ENCODE measurements at regions not wholly inside any gene's neighbourhood (a gene's known extent, or its start where the extent isn't known, plus 50 kb on each side); places are given as distances from the start of the nearest gene placed in this dataset.

GRCh38 chr3:13147344-13147743 lies 74.1 kb upstream of the IQSEC1 start:
- Histone ChIP-seq H2BK12ac (ENCODE audit: low read length) (no peak overlapping the region), H3K27ac (replicated peaks; ENCODE audit: low read length) (no peak overlapping the region), H2BK5ac (ENCODE audit: low read length) (no peak overlapping the region), H3K4ac (ENCODE audit: low read length) (no peak overlapping the region), H2AK5ac (ENCODE audit: low read depth, low read length) (no peak overlapping the region), H3K4me3 (ENCODE audit: low read length in 2 of 2) (no peak overlapping the region), H3K4me2 (ENCODE audit: insufficient read depth, low read length, poor library complexity, severe bottlenecking) (no peak overlapping the region), H3K23ac (ENCODE audit: low read depth, low read length, poor library complexity) (no peak overlapping the region), H2BK120ac (ENCODE audit: low read depth, low read length) (no peak overlapping the region), H3K18ac (ENCODE audit: low read length) (no peak overlapping the region), H3K9me3 (replicated peaks in 1 of 2; ENCODE audit: control insufficient read depth in 2 of 2, insufficient read depth in 1 of 2, low read depth in 1 of 2, low read length in 2 of 2) (no peaks in the 10 kb centered on the region), H3K14ac (ENCODE audit: low read length) (no peak overlapping the region), H3K4me1 (ENCODE audit: control insufficient read depth in 2 of 2, insufficient read depth in 1 of 2, low read depth in 1 of 2, low read length in 2 of 2) (peaks cover 0 to 5% of the 10 kb centered on the region in 2 donors), H3K36me3 (replicated peaks in 1 of 2; ENCODE audit: control insufficient read depth in 2 of 2, insufficient read depth in 2 of 2, low read length in 2 of 2) (no peaks in the 10 kb centered on the region), H4K91ac (ENCODE audit: low read depth, low read length, poor library complexity) (no peak overlapping the region), H3K27me3 (ENCODE audit: control insufficient read depth in 3 of 3, insufficient read depth in 3 of 3, low read depth in 1 of 3, low read length in 3 of 3) (no peaks in the 10 kb centered on the region), H2AFZ (ENCODE audit: low read length) (no peak overlapping the region), H3K9ac (ENCODE audit: low read depth, low read length, poor library complexity) (no peak overlapping the region), H4K8ac (ENCODE audit: low read depth, low read length) (no peak overlapping the region), H2BK15ac (ENCODE audit: low read length) (no peak overlapping the region), H3K79me1 (ENCODE audit: low read depth, low read length) (no peaks in the 10 kb centered on the region)
- WGBS, 2 donors (ENCODE audit: extremely low coverage in 2 of 2, insufficient read length in 2 of 2, insufficient replicate concordance in 1 of 2) = no CpG with 5 or more reads among the region's 4 CpGs
- DNase-seq (ENCODE audit: low spot score) = no peak

GRCh38 chr3:13146643-13147143 lies 73.5 kb upstream of the IQSEC1 start:
- H3K4me3 ChIP-seq (ENCODE audit: low read length in 2 of 2) = no peak overlapping the region
- H3K36me3 ChIP-seq (replicated peaks in 1 of 2; ENCODE audit: control insufficient read depth in 2 of 2, insufficient read depth in 2 of 2, low read length in 2 of 2) = no peaks in the 10 kb centered on the region
- H2AK5ac ChIP-seq (ENCODE audit: low read depth, low read length) = no peak overlapping the region
- no peak overlapping the region for H3K27ac ChIP-seq (replicated peaks; ENCODE audit: low read length)
- H3K18ac ChIP-seq (ENCODE audit: low read length) = no peak overlapping the region
- H3K14ac ChIP-seq (ENCODE audit: low read length) = no peak overlapping the region
- H2BK120ac ChIP-seq (ENCODE audit: low read depth, low read length) = no peak overlapping the region
- H2BK5ac ChIP-seq (ENCODE audit: low read length) = no peak overlapping the region
- no peak overlapping the region for H3K4ac ChIP-seq (ENCODE audit: low read length)
- H4K8ac ChIP-seq (ENCODE audit: low read depth, low read length) = no peak overlapping the region
- no CpG with 5 or more reads among the region's 9 CpGs for WGBS, 2 donors (ENCODE audit: extremely low coverage in 2 of 2, insufficient read length in 2 of 2, insufficient replicate concordance in 1 of 2)
- H3K9me3 ChIP-seq (replicated peaks in 1 of 2; ENCODE audit: control insufficient read depth in 2 of 2, insufficient read depth in 1 of 2, low read depth in 1 of 2, low read length in 2 of 2) = no peaks in the 10 kb centered on the region
- H3K9ac ChIP-seq (ENCODE audit: low read depth, low read length, poor library complexity) = no peak overlapping the region
- DNase-seq (ENCODE audit: low spot score) = no peak
- no peak overlapping the region for H2BK12ac ChIP-seq (ENCODE audit: low read length)
- H2BK15ac ChIP-seq (ENCODE audit: low read length) = no peak overlapping the region
- no peak overlapping the region for H3K23ac ChIP-seq (ENCODE audit: low read depth, low read length, poor library complexity)
- H3K27me3 ChIP-seq (ENCODE audit: control insufficient read depth in 3 of 3, insufficient read depth in 3 of 3, low read depth in 1 of 3, low read length in 3 of 3) = no peaks in the 10 kb centered on the region
- H3K79me1 ChIP-seq (ENCODE audit: low read depth, low read length) = no peaks in the 10 kb centered on the region
- H2AFZ ChIP-seq (ENCODE audit: low read length) = no peak overlapping the region
- peak overlapping the region; percentile 12 for H3K4me2 ChIP-seq (ENCODE audit: insufficient read depth, low read length, poor library complexity, severe bottlenecking)
- peaks cover 0 to 5% of the 10 kb centered on the region in 2 donors for H3K4me1 ChIP-seq (ENCODE audit: control insufficient read depth in 2 of 2, insufficient read depth in 1 of 2, low read depth in 1 of 2, low read length in 2 of 2)
- no peak overlapping the region for H4K91ac ChIP-seq (ENCODE audit: low read depth, low read length, poor library complexity)

GRCh38 chr3:13145826-13146642 lies 72.8 kb upstream of the IQSEC1 start:
- Histone ChIP-seq H4K8ac (ENCODE audit: low read depth, low read length) (no peak overlapping the region), H3K14ac (ENCODE audit: low read length) (no peak overlapping the region), H3K27me3 (ENCODE audit: control insufficient read depth in 3 of 3, insufficient read depth in 3 of 3, low read depth in 1 of 3, low read length in 3 of 3) (no peaks in the 10 kb centered on the region), H3K23ac (ENCODE audit: low read depth, low read length, poor library complexity) (no peak overlapping the region), H3K79me1 (ENCODE audit: low read depth, low read length) (no peaks in the 10 kb centered on the region), H4K91ac (ENCODE audit: low read depth, low read length, poor library complexity) (no peak overlapping the region), H3K18ac (ENCODE audit: low read length) (no peak overlapping the region), H2BK12ac (ENCODE audit: low read length) (no peak overlapping the region), H3K4ac (ENCODE audit: low read length) (no peak overlapping the region), H3K4me2 (ENCODE audit: insufficient read depth, low read length, poor library complexity, severe bottlenecking) (no peak overlapping the region), H3K27ac (replicated peaks; ENCODE audit: low read length) (no peak overlapping the region), H2AK5ac (ENCODE audit: low read depth, low read length) (no peak overlapping the region), H3K9me3 (replicated peaks in 1 of 2; ENCODE audit: control insufficient read depth in 2 of 2, insufficient read depth in 1 of 2, low read depth in 1 of 2, low read length in 2 of 2) (no peaks in the 10 kb centered on the region), H3K9ac (ENCODE audit: low read depth, low read length, poor library complexity) (no peak overlapping the region), H3K36me3 (replicated peaks in 1 of 2; ENCODE audit: control insufficient read depth in 2 of 2, insufficient read depth in 2 of 2, low read length in 2 of 2) (no peaks in the 10 kb centered on the region), H2BK5ac (ENCODE audit: low read length) (no peak overlapping the region), H3K4me1 (ENCODE audit: control insufficient read depth in 2 of 2, insufficient read depth in 1 of 2, low read depth in 1 of 2, low read length in 2 of 2) (peaks cover 0 to 5% of the 10 kb centered on the region in 2 donors), H2BK15ac (ENCODE audit: low read length) (no peak overlapping the region), H2BK120ac (ENCODE audit: low read depth, low read length) (no peak overlapping the region), H2AFZ (ENCODE audit: low read length) (no peak overlapping the region), H3K4me3 (ENCODE audit: low read length in 2 of 2) (no peak overlapping the region)
- DNase-seq (ENCODE audit: low spot score) = no peak
- no CpG with 5 or more reads among the region's 16 CpGs for WGBS, 2 donors (ENCODE audit: extremely low coverage in 2 of 2, insufficient read length in 2 of 2, insufficient replicate concordance in 1 of 2)

- Histone ChIP-seq H3K27me3 (ENCODE audit: control insufficient read depth in 3 of 3, insufficient read depth in 3 of 3, low read depth in 1 of 3, low read length in 3 of 3) (no peaks in the 10 kb centered on the region), H2AFZ (ENCODE audit: low read length) (no peak overlapping the region), H3K4me3 (ENCODE audit: low read length in 2 of 2) (no peak overlapping the region), H3K79me1 (ENCODE audit: low read depth, low read length) (no peaks in the 10 kb centered on the region), H3K18ac (ENCODE audit: low read length) (no peak overlapping the region), H3K23ac (ENCODE audit: low read depth, low read length, poor library complexity) (no peak overlapping the region), H3K14ac (ENCODE audit: low read length) (no peak overlapping the region), H2BK15ac (ENCODE audit: low read length) (no peak overlapping the region), H2BK12ac (ENCODE audit: low read length) (no peak overlapping the region), H3K9me3 (replicated peaks in 1 of 2; ENCODE audit: control insufficient read depth in 2 of 2, insufficient read depth in 1 of 2, low read depth in 1 of 2, low read length in 2 of 2) (no peaks in the 10 kb centered on the region), H2BK5ac (ENCODE audit: low read length) (no peak overlapping the region), H2AK5ac (ENCODE audit: low read depth, low read length) (no peak overlapping the region), H2BK120ac (ENCODE audit: low read depth, low read length) (no peak overlapping the region), H3K27ac (replicated peaks; ENCODE audit: low read length) (no peak overlapping the region), H3K4me2 (ENCODE audit: insufficient read depth, low read length, poor library complexity, severe bottlenecking) (no peak overlapping the region), H3K4me1 (ENCODE audit: control insufficient read depth in 2 of 2, insufficient read depth in 1 of 2, low read depth in 1 of 2, low read length in 2 of 2) (peaks cover 0 to 5% of the 10 kb centered on the region in 2 donors), H4K91ac (ENCODE audit: low read depth, low read length, poor library complexity) (no peak overlapping the region), H4K8ac (ENCODE audit: low read depth, low read length) (no peak overlapping the region), H3K4ac (ENCODE audit: low read length) (no peak overlapping the region), H3K36me3 (replicated peaks in 1 of 2; ENCODE audit: control insufficient read depth in 2 of 2, insufficient read depth in 2 of 2, low read length in 2 of 2) (no peaks in the 10 kb centered on the region), H3K9ac (ENCODE audit: low read depth, low read length, poor library complexity) (no peak overlapping the region)
- DNase-seq (ENCODE audit: low spot score) = no peak
- WGBS, 2 donors (ENCODE audit: extremely low coverage in 2 of 2, insufficient read length in 2 of 2, insufficient replicate concordance in 1 of 2) = no CpG with 5 or more reads among the region's 14 CpGs
Measured at GRCh38 chr3:13145131-13145825, 72.0 kb upstream of the IQSEC1 start.
